Myocyte (in vitro differentiated cells): ENCODE measurements at regions not wholly inside any gene's neighbourhood (a gene's known extent, or its start where the extent isn't known, plus 50 kb on each side); places are given as distances from the start of the nearest gene placed in this dataset.

Source experiments
- DNase-seq: peaks from one replicate; pipeline ENCODE4 v3.0.0-alpha.2; 2012; ENCODE audit warnings: low read depth

DNA sequence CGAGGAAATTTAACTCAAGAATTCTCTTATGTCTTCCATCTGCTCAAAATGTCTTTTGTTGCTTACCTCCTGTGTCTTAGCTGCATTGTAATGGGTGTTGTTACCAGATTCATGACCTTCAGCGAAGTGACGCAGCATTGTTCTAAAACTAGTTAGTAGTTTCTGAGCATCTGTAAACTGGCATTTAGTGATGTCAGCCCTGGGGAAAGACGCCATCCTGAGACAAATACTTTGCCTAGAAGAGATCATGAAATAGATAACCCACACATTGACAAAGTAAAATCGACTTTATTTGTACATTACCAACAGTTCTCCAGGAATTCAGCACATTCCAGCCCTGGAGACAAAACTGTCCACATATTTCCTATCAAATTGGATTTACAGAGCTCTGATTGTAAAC lies 87.8 kb downstream of the GPAM start:
- DNase-seq: no peak

GRCh38 chr10:112098682-112099081 lies 84.9 kb downstream of the GPAM start:
- DNase-seq: no peak
